Endothelial cell of umbilical vein (primary cell): ENCODE measurements at regions not wholly inside any gene's neighbourhood (a gene's known extent, or its start where the extent isn't known, plus 50 kb on each side); places are given as distances from the start of the nearest gene placed in this dataset.

Experiments used
- BruUV-seq: library from RNA; stranded (reverse); fragments of 400-500 nt; replicated peaks from 2 replicates; lab custom pipeline; 2021; lab: Mats Ljungman, UMichigan
- CTCF ChIA-PET: fragments of 300-600, 350-600 bp; sonication (Branson Sonifier 250); formaldehyde crosslinking; loops from one replicate; lab custom pipeline; 2021; ENCODE audit warnings: antibody characterized with exemption, inconsistent platforms; lab: Charles Lee
- POLR2A ChIA-PET: fragments of 300-600, 350-600 bp; sonication (Branson Sonifier 250); formaldehyde crosslinking; loops from one replicate; lab custom pipeline; 2021; ENCODE audit warnings: antibody characterized with exemption, inconsistent platforms; lab: Charles Lee
- DNase-seq: peaks from one replicate; pipeline ENCODE4 v3.0.0-alpha.2; 2011; ENCODE audit warnings: low read depth, low spot score
- FAIRE-seq: peaks from 2 replicates; lab custom pipeline; 2011; peaks lifted over from hg19 to GRCh38; lab: Jason Lieb, UNC
- H2AFZ ChIP-seq: 2 replicates; pipeline ENCODE4 v1.6.0; 2012; ENCODE audit warnings: low read depth, low read length, control low read depth, inconsistent platforms
- H3K27ac ChIP-seq: 2 replicates; pipeline ENCODE4 v1.5.1; 2011; ENCODE audit warnings: low read depth, mild to moderate bottlenecking, control low read depth, low read length, moderate library complexity; ENCODE audit not compliant: insufficient read depth
- H3K27me3 ChIP-seq, 2 experiments: 2 replicates each; pipeline versions ENCODE4 v1.6.0 to v1.6.1; 2011; ENCODE audit warnings: low read length in 2 of 2, mixed read lengths in 1 of 2; ENCODE audit not compliant: control insufficient read depth in 2 of 2, insufficient read depth in 2 of 2
- H3K36me3 ChIP-seq, 2 experiments: 2 replicates in 1 of 2; 3 replicates in 1 of 2; pipeline ENCODE4 v1.5.1; 2011; ENCODE audit warnings: low read length in 2 of 2, mild to moderate bottlenecking in 1 of 2, moderate library complexity in 1 of 2; ENCODE audit not compliant: control insufficient read depth in 2 of 2, insufficient read depth in 2 of 2; ENCODE audit errors: extremely low read depth in 1 of 2
- H3K4me1 ChIP-seq: 3 replicates; pipeline ENCODE4 v1.5.1; 2011; ENCODE audit warnings: mild to moderate bottlenecking, low read length; ENCODE audit not compliant: control insufficient read depth, insufficient read depth; ENCODE audit errors: extremely low read depth
- H3K4me2 ChIP-seq: 2 replicates; pipeline ENCODE4 v1.6.1; 2011; ENCODE audit warnings: low read length, control low read depth, mixed read lengths; ENCODE audit not compliant: insufficient read depth
- H3K4me3 ChIP-seq, 3 experiments: fragments of 200-600 bp in 1 of 3; sonication (generic), shearing (Covaris generic) in 1 of 3; replicated peaks in 1 of 3; 2 replicates each; pipeline ENCODE4 v1.5.1; 2011 to 2016; ENCODE audit warnings: control low read depth in 3 of 3, low read length in 3 of 3, mild to moderate bottlenecking in 2 of 3, inconsistent platforms in 1 of 3, low read depth in 1 of 3, moderate library complexity in 1 of 3; ENCODE audit not compliant: insufficient read depth in 1 of 3
- H3K79me2 ChIP-seq: 2 replicates; pipeline ENCODE4 v1.6.0; 2012; ENCODE audit warnings: low read length, inconsistent platforms; ENCODE audit not compliant: control insufficient read depth, insufficient read depth
- H3K9ac ChIP-seq: replicated peaks from 2 replicates; pipeline ENCODE3; 2011; ENCODE audit warnings: low read length, control low read depth; ENCODE audit not compliant: insufficient read depth; ENCODE audit errors: extremely low read depth
- H3K9me1 ChIP-seq: replicated peaks from 3 replicates; pipeline ENCODE4 v1.6.0; 2011; ENCODE audit warnings: mild to moderate bottlenecking, low read length; ENCODE audit not compliant: control insufficient read depth, insufficient read depth; ENCODE audit errors: extremely low read depth
- H3K9me3 ChIP-seq: replicated peaks from 2 replicates; pipeline ENCODE4 v1.5.1; 2012; ENCODE audit warnings: low read length, inconsistent platforms; ENCODE audit not compliant: control insufficient read depth, insufficient read depth
- H4K20me1 ChIP-seq: replicated peaks from 2 replicates; pipeline ENCODE3; 2011; ENCODE audit warnings: mild to moderate bottlenecking, low read length; ENCODE audit not compliant: control insufficient read depth, insufficient read depth; ENCODE audit errors: extremely low read depth
- CTCF ChIP-seq, 2 donors: IDR thresholded peaks; 1 replicate in 1 of 2; 2 replicates in 1 of 2; pipeline ENCODE4 v1.5.1; 2011; ENCODE audit warnings: low read length in 2 of 2, mild to moderate bottlenecking in 2 of 2, moderate library complexity in 2 of 2, control low read depth in 1 of 2, inconsistent platforms in 1 of 2, low read depth in 1 of 2; ENCODE audit not compliant: insufficient read depth in 1 of 2; ENCODE audit errors: extremely low read depth in 1 of 2
- EZH2 ChIP-seq: IDR thresholded peaks from 2 replicates; pipeline ENCODE4 v1.6.1; 2012; ENCODE audit warnings: borderline replicate concordance, low read depth, mild to moderate bottlenecking, moderate library complexity, low read length, inconsistent platforms; ENCODE audit not compliant: severe bottlenecking
- FOS ChIP-seq: IDR thresholded peaks from 2 replicates; pipeline ENCODE4 v1.6.1; 2011; ENCODE audit warnings: mild to moderate bottlenecking, low read length, moderate library complexity, borderline replicate concordance; ENCODE audit not compliant: insufficient read depth
- GATA2 ChIP-seq: IDR thresholded peaks from 2 replicates; pipeline ENCODE4 v1.7.0; 2011; ENCODE audit warnings: low read depth, mild to moderate bottlenecking, moderate library complexity, mixed read lengths, low read length; ENCODE audit not compliant: insufficient read length, insufficient read depth
- JUN ChIP-seq: IDR thresholded peaks from 2 replicates; pipeline ENCODE4 v1.6.1; 2011; ENCODE audit warnings: borderline replicate concordance, low read depth; ENCODE audit not compliant: insufficient read length, insufficient read depth
- MAX ChIP-seq: IDR thresholded peaks from 2 replicates; pipeline ENCODE4 v1.6.1; 2011; ENCODE audit not compliant: insufficient read depth, insufficient read length
- MYC ChIP-seq: IDR thresholded peaks from one replicate; pipeline ENCODE4 v1.6.1; 2011; ENCODE audit warnings: mild to moderate bottlenecking, low read depth, low read length
- POLR2A ChIP-seq: IDR thresholded peaks from 2 replicates; pipeline ENCODE4 v1.6.1; 2012; ENCODE audit warnings: low read depth, mild to moderate bottlenecking, control low read depth, low read length
- POLR2AphosphoS5 ChIP-seq: IDR thresholded peaks from 2 replicates; pipeline ENCODE4 v1.6.1; 2012; ENCODE audit warnings: low read depth, mild to moderate bottlenecking, control low read depth, low read length, moderate library complexity; ENCODE audit not compliant: insufficient read depth
- dilution Hi-C: fragments of 300-500 bp; cut with MboI; formaldehyde crosslinking; loops from one replicate; pipeline ENCODE4 v1.15.0; 2019; ENCODE audit warnings: low sequenced_read_pairs; ENCODE audit not compliant: extremely low pct_ligation_motif_present
- intact Hi-C: fragments of 100-400 bp; cut with micrococcal nuclease; formaldehyde crosslinking; loops from one replicate; pipeline ENCODE4 v1.10.0; 2022

GRCh38 chr1:189962181-189962580 lies 515.5 kb downstream of the BRINP3 start:
- Histone ChIP-seq H3K4me2 (no peak overlapping the region), H3K9ac (no peak overlapping the region), H3K9me3 (no peaks in the 10 kb centered on the region), H3K4me1 (no peaks in the 10 kb centered on the region), H3K36me3 (no peaks in the 10 kb centered on the region), H3K4me3 (no peak overlapping the region), H2AFZ (no peak overlapping the region), H3K79me2 (no peaks in the 10 kb centered on the region), H3K27me3 (no peaks in the 10 kb centered on the region), H4K20me1 (no peaks in the 10 kb centered on the region), H3K27ac (no peak overlapping the region), H3K9me1 (no peaks in the 10 kb centered on the region)
- FAIRE-seq (no peak), DNase-seq (no peak)
- dilution Hi-C loops: no loop called here
- CTCF ChIA-PET: no interaction called here
- intact Hi-C loops: no loop called here
- POLR2A ChIA-PET: no interaction called here
- TF ChIP-seq MAX: no peak
- no peak for TF ChIP-seq JUN
- no peak for TF ChIP-seq GATA2
- no peak for TF ChIP-seq FOS
- TF ChIP-seq POLR2AphosphoS5: no peak
- no peak for TF ChIP-seq CTCF (IDR thresholded peaks at IDR 0.05; ENCODE audit: extremely low read depth in 1 of 2, insufficient read depth in 1 of 2, low read depth in 1 of 2, low read length in 2 of 2)
- no peak for TF ChIP-seq POLR2A
- TF ChIP-seq MYC: no peak
- TF ChIP-seq EZH2: no peak
- no TSS peak for BruUV-seq
